ENCODE measurements at regions not wholly inside any gene's neighbourhood (a gene's known extent, or its start where the extent isn't known, plus 50 kb on each side); places are given as distances from the start of the nearest gene placed in this dataset.

- Mint-ChIP-seq H3K9me3 (ENCODE audit: low read depth, unreplicated experiment) (no peaks in the 10 kb centered on the region), H3K4me3 (ENCODE audit: low read depth, unreplicated experiment) (no peak overlapping the region), H3K27me3 (ENCODE audit: unreplicated experiment) (no peaks in the 10 kb centered on the region), H3K36me3 (ENCODE audit: insufficient read depth, unreplicated experiment) (no peaks in the 10 kb centered on the region), H3K27ac (ENCODE audit: unreplicated experiment) (no peak overlapping the region), H3K4me1 (ENCODE audit: low read depth, unreplicated experiment) (no peaks in the 10 kb centered on the region)
- CTCF ChIA-PET: no interaction called here
- DNase-seq: no peak
- BruUV-seq (replicated peaks): no TSS peak
- no peak for TF ChIP-seq CTCF (IDR thresholded peaks at IDR 0.05; ENCODE audit: unreplicated experiment)
- intact Hi-C loops (cut with micrococcal nuclease; ENCODE audit: unreplicated experiment): no loop called here
These were observed 172.5 kb upstream of the CREB1 start for GRCh38 chr2:207357216-207357615.

DNA sequence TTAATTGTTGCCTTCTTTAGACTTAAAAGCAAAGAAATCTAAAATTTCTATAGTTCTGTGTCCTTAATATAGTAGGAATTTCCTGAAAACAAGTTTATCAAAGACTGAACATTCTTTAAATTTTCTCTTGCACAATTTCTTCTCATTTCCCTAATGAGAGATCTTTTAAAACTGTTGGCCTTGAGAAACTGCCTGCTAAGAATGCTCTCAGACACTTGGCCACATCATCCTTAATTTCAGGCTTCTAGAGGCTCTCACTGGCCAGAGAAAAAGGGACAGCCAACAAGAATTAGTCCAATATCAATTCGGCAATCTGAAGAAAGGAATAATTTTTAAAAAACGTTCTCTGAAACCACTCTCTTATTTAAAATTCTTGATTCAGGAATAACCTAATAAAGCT lies 167.0 kb upstream of the CREB1 start:
- intact Hi-C loops (cut with micrococcal nuclease; ENCODE audit: unreplicated experiment): no loop called here
- TF ChIP-seq CTCF (IDR thresholded peaks at IDR 0.05; ENCODE audit: unreplicated experiment): no peak
- no peaks in the 10 kb centered on the region for H3K4me1 Mint-ChIP-seq (ENCODE audit: low read depth, unreplicated experiment)
- no peaks in the 10 kb centered on the region for H3K27me3 Mint-ChIP-seq (ENCODE audit: unreplicated experiment)
- H3K9me3 Mint-ChIP-seq (ENCODE audit: low read depth, unreplicated experiment): no peaks in the 10 kb centered on the region
- CTCF ChIA-PET: no interaction called here
- no peak for DNase-seq
- H3K27ac Mint-ChIP-seq (ENCODE audit: unreplicated experiment): no peak overlapping the region
- no peaks in the 10 kb centered on the region for H3K36me3 Mint-ChIP-seq (ENCODE audit: insufficient read depth, unreplicated experiment)
- BruUV-seq (replicated peaks): no TSS peak
- H3K4me3 Mint-ChIP-seq (ENCODE audit: low read depth, unreplicated experiment): no peak overlapping the region

- intact Hi-C loops (cut with micrococcal nuclease; ENCODE audit: unreplicated experiment): no loop called here
- Mint-ChIP-seq H3K4me3 (ENCODE audit: low read depth, unreplicated experiment) (no peak overlapping the region), H3K36me3 (ENCODE audit: insufficient read depth, unreplicated experiment) (no peaks in the 10 kb centered on the region), H3K4me1 (ENCODE audit: low read depth, unreplicated experiment) (no peaks in the 10 kb centered on the region), H3K9me3 (ENCODE audit: low read depth, unreplicated experiment) (no peaks in the 10 kb centered on the region), H3K27me3 (ENCODE audit: unreplicated experiment) (no peaks in the 10 kb centered on the region), H3K27ac (ENCODE audit: unreplicated experiment) (no peak overlapping the region)
- no TSS peak for BruUV-seq (replicated peaks)
- TF ChIP-seq CTCF (IDR thresholded peaks at IDR 0.05; ENCODE audit: unreplicated experiment): no peak
- no peak for DNase-seq
- CTCF ChIA-PET: no interaction called here
These were observed 165.9 kb upstream of the CREB1 start for GRCh38 chr2:207363761-207364290.

- no peaks in the 10 kb centered on the region for H3K9me3 Mint-ChIP-seq (ENCODE audit: low read depth, unreplicated experiment)
- DNase-seq: no peak
- no peaks in the 10 kb centered on the region for H3K36me3 Mint-ChIP-seq (ENCODE audit: insufficient read depth, unreplicated experiment)
- intact Hi-C loops (cut with micrococcal nuclease; ENCODE audit: unreplicated experiment): no loop called here
- no peak for TF ChIP-seq CTCF (IDR thresholded peaks at IDR 0.05; ENCODE audit: unreplicated experiment)
- no peaks in the 10 kb centered on the region for H3K27me3 Mint-ChIP-seq (ENCODE audit: unreplicated experiment)
- H3K27ac Mint-ChIP-seq (ENCODE audit: unreplicated experiment): no peak overlapping the region
- BruUV-seq (replicated peaks): no TSS peak
- CTCF ChIA-PET: no interaction called here
- no peaks in the 10 kb centered on the region for H3K4me1 Mint-ChIP-seq (ENCODE audit: low read depth, unreplicated experiment)
- no peak overlapping the region for H3K4me3 Mint-ChIP-seq (ENCODE audit: low read depth, unreplicated experiment)
These were observed 159.1 kb upstream of the CREB1 start for GRCh38 chr2:207370646-207371045.
